Nucleus accumbens (tissue), 56 donors: ENCODE measurements at regions not wholly inside any gene's neighbourhood (a gene's known extent, or its start where the extent isn't known, plus 50 kb on each side); places are given as distances from the start of the nearest gene placed in this dataset.

ENCODE experiments used
- DNase-seq, 56 donors: peaks; one replicate each; lab custom pipeline; 2025; lab: John Stamatoyannopoulos, UW

DNA sequence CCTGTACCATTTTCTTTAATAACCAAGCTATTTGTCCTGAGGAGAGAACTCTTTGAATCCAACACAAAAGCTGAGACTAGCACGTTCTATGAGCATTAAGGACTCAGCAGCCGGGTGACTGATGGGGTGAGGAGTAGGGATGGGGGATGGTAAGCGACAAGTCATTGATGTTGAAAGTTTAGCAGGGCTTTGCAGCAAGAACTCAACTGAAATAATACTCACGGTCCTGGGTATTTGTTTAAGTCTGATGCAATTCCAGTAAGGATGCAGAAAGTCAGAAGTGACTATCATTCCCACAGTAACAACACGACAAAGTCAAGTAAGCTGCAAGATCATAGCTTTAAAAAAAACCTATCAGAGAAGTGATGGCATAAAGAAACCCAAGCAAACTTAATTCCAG, 131.1 kb downstream of the ACTL7B start:
- DNase-seq = no peak

DNA sequence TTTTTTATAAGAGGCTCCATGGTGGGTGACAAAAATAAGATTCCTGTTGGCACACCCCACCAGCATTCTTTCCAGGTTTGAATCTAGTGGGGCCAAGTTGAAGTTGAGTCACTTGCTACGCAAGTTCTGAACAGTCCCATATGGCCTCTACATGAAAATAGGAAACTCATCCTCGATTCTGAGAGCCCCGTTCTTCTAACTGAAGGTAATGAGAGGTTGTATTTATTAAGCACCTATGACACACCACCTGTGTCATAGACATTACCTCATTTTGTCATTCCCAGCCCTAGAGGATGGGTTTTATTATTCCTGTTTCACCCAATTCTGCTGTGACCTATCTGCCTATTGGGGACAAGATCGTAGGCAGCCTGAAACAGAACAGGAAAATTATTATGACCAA, 131.7 kb downstream of the ACTL7B start:
- DNase-seq = no peak

- DNase-seq = no peak
Measured at GRCh38 chr9:108722396-108722795, 133.4 kb downstream of the ACTL7B start.

GRCh38 chr9:108720191-108720642, 135.6 kb downstream of the ACTL7B start:
- DNase-seq = peak in 29 of 56 donors; percentile 5 to 78 (median 36)

DNA sequence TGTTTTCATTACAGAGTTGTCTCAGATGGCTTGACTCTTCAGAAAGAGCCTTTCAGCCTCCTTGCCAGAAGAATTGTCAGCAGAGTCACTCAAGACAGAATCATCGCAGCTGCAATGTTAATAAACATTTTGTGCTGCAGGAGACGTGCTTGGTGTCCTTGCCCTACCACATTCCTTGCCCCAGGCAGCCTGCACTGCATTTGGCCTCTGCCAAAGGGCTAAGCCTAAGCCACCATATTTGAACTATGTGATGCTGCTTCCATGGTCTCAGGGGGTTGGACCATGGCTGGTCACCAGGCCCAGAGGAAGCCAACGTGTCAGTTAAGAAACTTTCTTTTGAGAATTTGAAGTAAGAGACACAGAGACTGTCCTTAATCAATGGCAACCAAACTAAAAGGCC, 145.4 kb downstream of the ACTL7B start:
- DNase-seq = peak in 3 of 56 donors; percentile 1 to 39 (median 12)

GRCh38 chr9:108709997-108710396, 145.8 kb downstream of the ACTL7B start:
- DNase-seq = peak in 1 of 56 donors; percentile 9

DNA sequence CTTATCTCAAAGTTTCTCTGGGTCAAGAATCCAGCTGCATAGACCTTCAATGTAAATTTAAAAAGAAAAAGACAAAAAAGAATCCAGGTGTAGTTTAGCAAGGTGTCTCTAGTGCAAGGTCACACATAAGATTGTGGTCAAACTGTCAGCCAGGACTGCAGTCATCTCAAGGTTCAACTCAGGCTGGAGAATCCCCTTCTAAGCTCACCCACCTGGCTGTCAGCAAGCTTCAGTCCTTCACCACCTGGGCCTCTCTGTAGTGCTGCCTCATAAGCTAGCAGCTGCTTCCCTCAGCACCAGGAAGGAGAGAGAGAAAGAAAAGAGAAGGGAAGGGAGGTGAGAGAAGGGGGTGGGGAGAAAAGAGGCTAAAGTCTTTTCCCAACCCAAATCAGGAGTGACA, 146.7 kb downstream of the ACTL7B start:
- no peak for DNase-seq

- peak in 50 of 56 donors; percentile 1 to 94 (median 68) for DNase-seq
Measured at GRCh38 chr9:108708448-108708847, 147.3 kb downstream of the ACTL7B start.

- DNase-seq = no peak
Measured at GRCh38 chr9:108707120-108707519, 148.7 kb downstream of the ACTL7B start.

- DNase-seq = no peak
Measured at GRCh38 chr9:108704156-108704852, 151.5 kb downstream of the ACTL7B start.

GRCh38 chr9:108703429-108703828, 152.4 kb downstream of the ACTL7B start:
- no peak for DNase-seq

DNA sequence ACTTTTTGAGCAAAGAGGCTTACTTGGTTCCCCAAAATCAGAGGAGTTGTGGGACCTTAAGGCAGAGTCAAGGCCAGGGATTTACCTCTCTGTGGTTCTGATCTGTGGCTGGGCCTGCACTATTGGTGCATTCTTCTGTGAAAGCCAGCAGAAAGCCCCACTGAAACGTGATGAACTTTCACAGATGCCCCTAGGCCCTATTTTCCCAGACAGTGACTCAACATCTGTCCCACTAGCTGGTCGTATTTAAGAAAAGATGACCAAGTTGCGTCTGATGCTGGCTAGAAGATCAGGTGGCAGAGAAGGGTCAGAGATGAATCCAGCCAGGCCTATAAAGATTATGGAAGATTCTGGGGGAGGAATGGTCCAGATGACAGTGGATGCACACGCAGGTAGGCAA, 153.1 kb downstream of the ACTL7B start:
- DNase-seq = no peak

GRCh38 chr9:108698801-108699200, 157.0 kb downstream of the ACTL7B start:
- DNase-seq = no peak

DNA sequence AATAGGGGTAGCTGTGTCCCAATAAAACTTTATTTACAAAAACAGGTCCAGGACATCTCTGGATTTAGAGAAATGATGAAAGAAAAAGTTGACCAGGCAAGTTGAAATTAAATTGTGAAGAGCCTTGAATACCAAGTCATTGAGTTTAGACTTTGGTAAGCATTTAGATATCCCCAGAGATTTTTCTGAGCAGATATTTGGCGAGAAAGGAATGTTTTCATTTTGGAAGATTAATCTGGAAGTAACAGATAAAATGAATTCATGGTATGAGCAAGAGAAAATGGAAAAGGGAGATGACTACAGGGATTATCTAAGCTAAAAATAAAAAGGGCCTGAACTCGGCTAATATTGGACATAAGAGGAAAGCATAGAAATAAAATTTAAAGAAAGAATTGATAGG, 157.6 kb downstream of the ACTL7B start:
- DNase-seq = no peak

- no peak for DNase-seq
Measured at GRCh38 chr9:108696156-108696555, 159.6 kb downstream of the ACTL7B start.

GRCh38 chr9:108694170-108694569, 161.6 kb downstream of the ACTL7B start:
- no peak for DNase-seq

GRCh38 chr9:108691614-108692013, 164.2 kb downstream of the ACTL7B start:
- DNase-seq = no peak

- DNase-seq = no peak
Measured at GRCh38 chr9:108688676-108689075, 167.1 kb downstream of the ACTL7B start.

DNA sequence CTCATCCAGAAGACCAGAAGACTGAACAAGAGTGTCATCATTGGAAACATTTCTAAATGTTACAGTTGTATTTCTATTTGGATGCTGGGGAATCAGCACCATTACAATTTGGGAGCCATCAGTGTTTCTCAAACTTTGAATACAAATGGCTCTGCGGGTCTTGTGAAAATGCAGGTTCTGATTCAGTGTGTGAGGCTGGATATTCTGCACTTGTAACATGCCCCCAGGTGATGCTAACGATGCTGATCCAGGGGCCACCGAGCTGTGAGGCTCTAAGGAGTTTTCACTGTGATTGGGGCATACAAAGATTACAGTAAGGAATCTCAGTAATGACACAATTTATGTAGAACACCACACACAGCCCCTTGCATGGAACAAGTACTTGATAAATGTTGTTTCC, 167.7 kb downstream of the ACTL7B start:
- DNase-seq = no peak

DNA sequence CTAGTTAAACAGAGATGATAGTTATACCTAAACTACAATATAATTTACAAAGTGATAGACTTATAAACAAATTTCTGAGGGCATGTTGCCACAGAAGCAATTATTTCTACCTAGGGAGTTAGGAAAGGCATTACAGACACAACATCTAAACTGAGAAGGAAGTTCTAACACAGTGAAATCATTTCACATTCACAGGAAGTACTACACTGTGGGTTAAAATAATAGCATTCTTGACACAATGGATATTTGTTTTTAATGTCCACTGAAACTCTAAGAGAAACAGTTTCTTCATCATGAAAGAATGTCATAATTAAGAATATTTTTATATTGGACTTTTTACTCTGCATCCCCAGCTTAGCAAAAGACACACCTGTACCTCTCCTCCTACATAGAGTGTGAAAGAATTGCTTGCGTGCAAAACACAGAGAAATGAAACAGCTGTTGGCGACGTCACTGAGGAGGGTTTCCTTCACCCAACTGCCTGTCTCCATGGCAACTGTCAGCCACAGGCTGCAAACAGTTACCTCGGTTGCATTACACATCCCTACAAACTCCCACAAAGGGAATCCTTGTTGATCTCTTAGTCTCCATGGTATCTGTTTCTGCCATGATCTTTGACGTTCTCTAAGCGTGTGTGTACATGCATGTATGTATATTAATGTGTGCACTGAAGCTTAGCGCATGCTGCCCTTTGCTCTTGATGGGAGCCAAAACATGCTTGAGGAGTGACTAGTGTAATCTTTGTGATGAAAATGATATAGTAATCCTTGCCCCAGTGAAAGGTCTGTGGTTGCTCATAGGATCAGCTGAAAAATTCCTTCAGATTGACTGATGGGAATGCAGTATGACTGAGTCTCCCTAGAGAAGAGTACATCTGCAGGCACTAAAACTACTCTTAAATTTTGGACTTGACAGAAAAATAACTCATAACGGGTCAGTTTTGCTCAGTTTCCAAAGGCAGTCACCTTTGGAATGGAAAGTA, 168.5 kb downstream of the ACTL7B start:
- peak in 15 of 56 donors; percentile 2 to 52 (median 14) for DNase-seq

DNA sequence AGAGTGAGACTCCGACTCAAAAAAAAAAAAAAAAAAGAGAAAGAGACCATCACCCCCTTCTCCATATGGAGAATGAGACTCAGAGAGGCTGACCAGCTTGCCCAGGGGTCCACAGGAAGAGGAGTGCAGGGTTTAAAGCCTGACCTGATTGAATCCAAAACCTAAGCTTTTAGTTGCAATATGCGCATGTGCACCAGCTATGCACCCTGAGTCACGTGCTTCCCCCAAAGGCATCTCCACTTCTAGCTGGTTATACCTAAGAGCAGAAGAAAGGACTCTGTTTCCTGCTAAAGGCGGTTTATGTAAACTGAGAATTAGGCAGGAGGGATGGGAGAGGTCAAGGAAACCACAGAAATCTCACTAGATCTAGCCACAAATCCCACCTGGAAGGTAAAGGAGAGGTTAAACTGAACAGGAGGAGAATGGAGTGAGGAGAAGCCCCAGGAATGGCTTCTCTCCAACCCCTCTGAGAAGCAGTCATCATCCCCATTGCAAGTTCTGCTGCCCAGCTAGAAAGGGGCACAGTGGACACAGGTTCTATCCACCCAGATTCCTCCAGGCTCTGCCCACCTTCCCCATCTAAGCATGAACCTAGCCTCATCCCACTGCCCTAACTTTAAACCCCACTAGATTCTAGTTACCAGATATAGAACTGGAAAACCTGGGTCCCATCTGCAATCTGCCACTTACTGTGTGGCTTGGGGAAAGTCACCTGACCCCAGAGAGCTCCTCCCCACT, 171.3 kb downstream of the ACTL7B start:
- no peak for DNase-seq
